H4 (cell line): ENCODE measurements at regions not wholly inside any gene's neighbourhood (a gene's known extent, or its start where the extent isn't known, plus 50 kb on each side); places are given as distances from the start of the nearest gene placed in this dataset.

Source experiments
- DNase-seq: peaks from one replicate; pipeline ENCODE4 v3.0.0-alpha.2; 2015; ENCODE audit warnings: low spot score

GRCh38 chr13:73803997-73804396 is 330.2 kb downstream of the KLF12 start:
- no peak for DNase-seq

- no peak for DNase-seq
Measured at GRCh38 chr13:73800011-73800410, 334.2 kb downstream of the KLF12 start.

- DNase-seq, result no peak
Measured at GRCh38 chr13:73794755-73795154, 339.4 kb downstream of the KLF12 start.

- DNase-seq, result no peak
Measured at GRCh38 chr13:73793361-73793760, 340.8 kb downstream of the KLF12 start.

GRCh38 chr13:73792796-73793195 is 341.4 kb downstream of the KLF12 start:
- DNase-seq, result no peak

GRCh38 chr13:73782450-73783449 is 351.5 kb downstream of the KLF12 start:
- no peak for DNase-seq

GRCh38 chr13:73781384-73781783 is 352.8 kb downstream of the KLF12 start:
- DNase-seq, result no peak

GRCh38 chr13:73779881-73780280 is 354.3 kb downstream of the KLF12 start:
- no peak for DNase-seq

- peak; percentile 15 for DNase-seq
Measured at GRCh38 chr13:73778242-73778864, 355.9 kb downstream of the KLF12 start.

- DNase-seq, result no peak
Measured at GRCh38 chr13:73777134-73777533, 357.1 kb downstream of the KLF12 start.

- no peak for DNase-seq
Measured at GRCh38 chr13:73776151-73776785, 357.9 kb downstream of the KLF12 start.

- no peak for DNase-seq
Measured at GRCh38 chr13:73773168-73773549, 361.0 kb downstream of the KLF12 start.

- no peak for DNase-seq
Measured at GRCh38 chr13:73772449-73773167, 361.6 kb downstream of the KLF12 start.

- DNase-seq, result no peak
Measured at GRCh38 chr13:73767747-73768315, 366.4 kb downstream of the KLF12 start.

- no peak for DNase-seq
Measured at GRCh38 chr13:73767191-73767741, 366.9 kb downstream of the KLF12 start.

- DNase-seq, result no peak
Measured at GRCh38 chr13:73765651-73766384, 368.4 kb downstream of the KLF12 start.

- no peak for DNase-seq
Measured at GRCh38 chr13:73759434-73759833, 374.8 kb downstream of the KLF12 start.

GRCh38 chr13:73757481-73758233 is 376.5 kb downstream of the KLF12 start:
- DNase-seq, result no peak

GRCh38 chr13:73754727-73755292 is 379.4 kb downstream of the KLF12 start:
- DNase-seq, result peak; percentile 36
